PC-9 (cell line): ENCODE measurements at regions not wholly inside any gene's neighbourhood (a gene's known extent, or its start where the extent isn't known, plus 50 kb on each side); places are given as distances from the start of the nearest gene placed in this dataset.

Experiments used
- EZH2 ChIP-seq: fragments of 200-600 bp; sonication (generic); IDR thresholded peaks from 2 replicates; pipeline ENCODE4 v1.8.0; 2017; ENCODE audit warnings: antibody characterized with exemption, low read depth
- TF ChIP-seq, protein P1 (sequence below): fragments of 200-600 bp; sonication (generic); conservative IDR thresholded peaks from 2 replicates; pipeline ENCODE4 v1.6.1; 2017; ENCODE audit warnings: mixed run types, antibody characterized with exemption, mild to moderate bottlenecking, moderate library complexity

DNA sequence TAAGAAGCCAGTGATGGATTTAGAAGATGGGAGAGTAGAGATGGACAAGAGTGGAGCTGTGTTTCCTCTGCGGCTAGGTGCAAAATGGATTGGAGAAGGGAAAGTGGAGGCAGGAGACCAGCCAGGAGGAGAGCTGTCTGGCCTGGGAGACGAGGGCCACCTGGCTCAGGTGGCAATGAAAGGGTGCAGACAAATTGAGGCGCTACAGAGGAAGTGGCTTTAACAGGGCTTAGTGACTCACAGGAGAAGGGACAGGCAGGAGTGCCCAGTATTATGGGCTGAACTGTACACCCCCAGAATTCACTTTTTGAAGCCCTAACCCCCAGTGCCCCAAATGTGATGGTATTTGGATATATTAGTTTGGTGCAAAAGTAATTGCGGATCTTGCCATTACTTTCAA is 65.6 kb upstream of the DUSP5 start:
- TF ChIP-seq, protein P1, sequence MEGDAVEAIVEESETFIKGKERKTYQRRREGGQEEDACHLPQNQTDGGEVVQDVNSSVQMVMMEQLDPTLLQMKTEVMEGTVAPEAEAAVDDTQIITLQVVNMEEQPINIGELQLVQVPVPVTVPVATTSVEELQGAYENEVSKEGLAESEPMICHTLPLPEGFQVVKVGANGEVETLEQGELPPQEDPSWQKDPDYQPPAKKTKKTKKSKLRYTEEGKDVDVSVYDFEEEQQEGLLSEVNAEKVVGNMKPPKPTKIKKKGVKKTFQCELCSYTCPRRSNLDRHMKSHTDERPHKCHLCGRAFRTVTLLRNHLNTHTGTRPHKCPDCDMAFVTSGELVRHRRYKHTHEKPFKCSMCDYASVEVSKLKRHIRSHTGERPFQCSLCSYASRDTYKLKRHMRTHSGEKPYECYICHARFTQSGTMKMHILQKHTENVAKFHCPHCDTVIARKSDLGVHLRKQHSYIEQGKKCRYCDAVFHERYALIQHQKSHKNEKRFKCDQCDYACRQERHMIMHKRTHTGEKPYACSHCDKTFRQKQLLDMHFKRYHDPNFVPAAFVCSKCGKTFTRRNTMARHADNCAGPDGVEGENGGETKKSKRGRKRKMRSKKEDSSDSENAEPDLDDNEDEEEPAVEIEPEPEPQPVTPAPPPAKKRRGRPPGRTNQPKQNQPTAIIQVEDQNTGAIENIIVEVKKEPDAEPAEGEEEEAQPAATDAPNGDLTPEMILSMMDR: no peak
- no peak for TF ChIP-seq EZH2
